ENCODE measurements at regions not wholly inside any gene's neighbourhood (a gene's known extent, or its start where the extent isn't known, plus 50 kb on each side); places are given as distances from the start of the nearest gene placed in this dataset.
"Not testable (repeated sequence)": the region's sequence is repeated elsewhere in the genome, so short reads cannot be mapped to it uniquely, and the experiment has no call there.

- Mint-ChIP-seq H3K9me3 (peaks cover 17% of the 10 kb centered on the region), H3K4me3 (no peak overlapping the region), H3K27me3 (ENCODE audit: low read depth) (no peaks in the 10 kb centered on the region), H3K36me3 (ENCODE audit: low read depth) (no peaks in the 10 kb centered on the region), H3K27ac (no peak overlapping the region), H3K4me1 (ENCODE audit: low read depth) (no peaks in the 10 kb centered on the region)
Measured at GRCh38 chr3:80750637-80751036, 982.8 kb upstream of the ROBO1 start.

GRCh38 chr3:80734920-80735319 is 967.1 kb upstream of the ROBO1 start:
- no peaks in the 10 kb centered on the region for H3K27me3 Mint-ChIP-seq (ENCODE audit: low read depth)
- no peaks in the 10 kb centered on the region for H3K4me1 Mint-ChIP-seq (ENCODE audit: low read depth)
- no peak overlapping the region for H3K27ac Mint-ChIP-seq
- H3K36me3 Mint-ChIP-seq (ENCODE audit: low read depth): no peaks in the 10 kb centered on the region
- no peak overlapping the region for H3K4me3 Mint-ChIP-seq
- H3K9me3 Mint-ChIP-seq: peaks cover 16% of the 10 kb centered on the region

GRCh38 chr3:80734483-80734882 is 966.7 kb upstream of the ROBO1 start:
- Mint-ChIP-seq H3K4me3 (no peak overlapping the region), H3K27me3 (ENCODE audit: low read depth) (no peaks in the 10 kb centered on the region), H3K9me3 (peaks cover 16% of the 10 kb centered on the region), H3K36me3 (ENCODE audit: low read depth) (no peaks in the 10 kb centered on the region), H3K4me1 (ENCODE audit: low read depth) (no peaks in the 10 kb centered on the region), H3K27ac (no peak overlapping the region)

GRCh38 chr3:80733522-80734176 is 965.9 kb upstream of the ROBO1 start:
- Mint-ChIP-seq H3K9me3 (peaks cover 16% of the 10 kb centered on the region), H3K4me3 (no peak overlapping the region), H3K27me3 (ENCODE audit: low read depth) (no peaks in the 10 kb centered on the region), H3K4me1 (ENCODE audit: low read depth) (no peaks in the 10 kb centered on the region), H3K27ac (no peak overlapping the region), H3K36me3 (ENCODE audit: low read depth) (no peaks in the 10 kb centered on the region)

- not testable (repeated sequence) for H3K27me3 Mint-ChIP-seq (ENCODE audit: low read depth); H3K36me3 Mint-ChIP-seq (ENCODE audit: low read depth); H3K4me1 Mint-ChIP-seq (ENCODE audit: low read depth); H3K27ac Mint-ChIP-seq; H3K4me3 Mint-ChIP-seq
- peaks cover 16% of the 10 kb centered on the region for H3K9me3 Mint-ChIP-seq
Measured at GRCh38 chr3:80727561-80727960, 959.8 kb upstream of the ROBO1 start.

GRCh38 chr3:80709597-80710322 is 942.0 kb upstream of the ROBO1 start:
- not testable (repeated sequence) for H3K27me3 Mint-ChIP-seq (ENCODE audit: low read depth); H3K27ac Mint-ChIP-seq; H3K4me1 Mint-ChIP-seq (ENCODE audit: low read depth); H3K36me3 Mint-ChIP-seq (ENCODE audit: low read depth); H3K4me3 Mint-ChIP-seq
- H3K9me3 Mint-ChIP-seq: peaks cover 26% of the 10 kb centered on the region

- no peaks in the 10 kb centered on the region for H3K4me1 Mint-ChIP-seq (ENCODE audit: low read depth)
- H3K36me3 Mint-ChIP-seq (ENCODE audit: low read depth): no peaks in the 10 kb centered on the region
- H3K27ac Mint-ChIP-seq: no peak overlapping the region
- H3K9me3 Mint-ChIP-seq: peaks cover 14% of the 10 kb centered on the region
- H3K27me3 Mint-ChIP-seq (ENCODE audit: low read depth): no peaks in the 10 kb centered on the region
- H3K4me3 Mint-ChIP-seq: no peak overlapping the region
Measured at GRCh38 chr3:80705290-80705689, 937.5 kb upstream of the ROBO1 start.

GRCh38 chr3:80701349-80701748 is 933.6 kb upstream of the ROBO1 start:
- H3K4me3 Mint-ChIP-seq: no peak overlapping the region
- H3K36me3 Mint-ChIP-seq (ENCODE audit: low read depth): no peaks in the 10 kb centered on the region
- H3K27me3 Mint-ChIP-seq (ENCODE audit: low read depth): no peaks in the 10 kb centered on the region
- H3K27ac Mint-ChIP-seq: no peak overlapping the region
- no peaks in the 10 kb centered on the region for H3K4me1 Mint-ChIP-seq (ENCODE audit: low read depth)
- peaks cover 14% of the 10 kb centered on the region for H3K9me3 Mint-ChIP-seq

GRCh38 chr3:80697291-80697690 is 929.5 kb upstream of the ROBO1 start:
- H3K27ac Mint-ChIP-seq: no peak overlapping the region
- H3K9me3 Mint-ChIP-seq: no peaks in the 10 kb centered on the region
- H3K27me3 Mint-ChIP-seq (ENCODE audit: low read depth): no peaks in the 10 kb centered on the region
- no peaks in the 10 kb centered on the region for H3K4me1 Mint-ChIP-seq (ENCODE audit: low read depth)
- no peaks in the 10 kb centered on the region for H3K36me3 Mint-ChIP-seq (ENCODE audit: low read depth)
- H3K4me3 Mint-ChIP-seq: no peak overlapping the region

- no peak overlapping the region for H3K4me3 Mint-ChIP-seq
- no peaks in the 10 kb centered on the region for H3K4me1 Mint-ChIP-seq (ENCODE audit: low read depth)
- H3K27me3 Mint-ChIP-seq (ENCODE audit: low read depth): no peaks in the 10 kb centered on the region
- no peaks in the 10 kb centered on the region for H3K9me3 Mint-ChIP-seq
- H3K36me3 Mint-ChIP-seq (ENCODE audit: low read depth): no peaks in the 10 kb centered on the region
- H3K27ac Mint-ChIP-seq: no peak overlapping the region
Measured at GRCh38 chr3:80696280-80696679, 928.5 kb upstream of the ROBO1 start.

GRCh38 chr3:80688814-80689213 is 921.0 kb upstream of the ROBO1 start:
- Mint-ChIP-seq H3K27me3 (ENCODE audit: low read depth) (no peaks in the 10 kb centered on the region), H3K9me3 (no peaks in the 10 kb centered on the region), H3K4me3 (no peak overlapping the region), H3K36me3 (ENCODE audit: low read depth) (no peaks in the 10 kb centered on the region), H3K27ac (no peak overlapping the region), H3K4me1 (ENCODE audit: low read depth) (no peaks in the 10 kb centered on the region)

GRCh38 chr3:80682951-80683350 is 915.2 kb upstream of the ROBO1 start:
- Mint-ChIP-seq H3K9me3 (no peaks in the 10 kb centered on the region), H3K4me1 (ENCODE audit: low read depth) (no peaks in the 10 kb centered on the region), H3K27me3 (ENCODE audit: low read depth) (no peaks in the 10 kb centered on the region), H3K36me3 (ENCODE audit: low read depth) (no peaks in the 10 kb centered on the region), H3K4me3 (no peak overlapping the region), H3K27ac (no peak overlapping the region)

GRCh38 chr3:80682235-80682634 is 914.4 kb upstream of the ROBO1 start:
- Mint-ChIP-seq H3K36me3 (ENCODE audit: low read depth) (no peaks in the 10 kb centered on the region), H3K9me3 (no peaks in the 10 kb centered on the region), H3K27me3 (ENCODE audit: low read depth) (no peaks in the 10 kb centered on the region), H3K4me3 (no peak overlapping the region), H3K27ac (no peak overlapping the region), H3K4me1 (ENCODE audit: low read depth) (no peaks in the 10 kb centered on the region)

GRCh38 chr3:80677796-80678195 is 910.0 kb upstream of the ROBO1 start:
- no peak overlapping the region for H3K27ac Mint-ChIP-seq
- no peaks in the 10 kb centered on the region for H3K27me3 Mint-ChIP-seq (ENCODE audit: low read depth)
- no peak overlapping the region for H3K4me3 Mint-ChIP-seq
- H3K9me3 Mint-ChIP-seq: no peaks in the 10 kb centered on the region
- no peaks in the 10 kb centered on the region for H3K36me3 Mint-ChIP-seq (ENCODE audit: low read depth)
- H3K4me1 Mint-ChIP-seq (ENCODE audit: low read depth): no peaks in the 10 kb centered on the region

- H3K27ac Mint-ChIP-seq: no peak overlapping the region
- no peak overlapping the region for H3K4me3 Mint-ChIP-seq
- H3K36me3 Mint-ChIP-seq (ENCODE audit: low read depth): no peaks in the 10 kb centered on the region
- H3K9me3 Mint-ChIP-seq: no peaks in the 10 kb centered on the region
- no peaks in the 10 kb centered on the region for H3K27me3 Mint-ChIP-seq (ENCODE audit: low read depth)
- no peaks in the 10 kb centered on the region for H3K4me1 Mint-ChIP-seq (ENCODE audit: low read depth)
Measured at GRCh38 chr3:80676866-80677265, 909.1 kb upstream of the ROBO1 start.
